ENCODE measurements at regions not wholly inside any gene's neighbourhood (a gene's known extent, or its start where the extent isn't known, plus 50 kb on each side); places are given as distances from the start of the nearest gene placed in this dataset.

GRCh38 chr1:196074182-196074581, 534.1 kb downstream of the KCNT2 start:
- TF ChIP-seq CTCF (IDR thresholded peaks at IDR 0.05) = no peak
- no peak for TF ChIP-seq RCOR1 (IDR thresholded peaks at IDR 0.05; ENCODE audit: low read depth, low read length)
- TF ChIP-seq POLR2A (IDR thresholded peaks at IDR 0.05; ENCODE audit: low read length) = no peak
- TF ChIP-seq SMC3 (IDR thresholded peaks at IDR 0.05) = no peak
- no peak for TF ChIP-seq CHD2 (IDR thresholded peaks at IDR 0.05; ENCODE audit: low read length, partially characterized antibody)
- TF ChIP-seq ZSCAN20 (CRISPR knock-in tag; IDR thresholded peaks at IDR 0.05) = no peak
- TF ChIP-seq EHMT2 (IDR thresholded peaks at IDR 0.05; ENCODE audit: low read depth) = no peak
- no peak for TF ChIP-seq JUN (IDR thresholded peaks at IDR 0.05)

All from A549 (cell line).